DND-41 (cell line): ENCODE measurements at regions not wholly inside any gene's neighbourhood (a gene's known extent, or its start where the extent isn't known, plus 50 kb on each side); places are given as distances from the start of the nearest gene placed in this dataset.

ENCODE experiments used
- ATAC-seq: fragments of 200-7000 bp; cut with Tn5 transposase; 3 replicates; pipeline ENCODE4 v1.9.1; 2021; ENCODE audit warnings: low read depth; ENCODE audit not compliant: insufficient read depth
- DNase-seq: peaks from one replicate; pipeline ENCODE4 v3.0.0-alpha.2; 2020
- H2AFZ ChIP-seq: 2 replicates; pipeline ENCODE4 v1.6.0; 2012; ENCODE audit warnings: low read depth, low read length
- H3K27ac ChIP-seq: 2 replicates; pipeline ENCODE4 v1.5.1; 2012; ENCODE audit warnings: low read length, inconsistent platforms
- H3K27me3 ChIP-seq: fragments of 200-600 bp; sonication (generic); 2 replicates; pipeline ENCODE4 v1.6.0; 2012; ENCODE audit warnings: low read length, mild to moderate bottlenecking, inconsistent platforms; ENCODE audit not compliant: insufficient read depth, poor library complexity
- H3K36me3 ChIP-seq: 2 replicates; pipeline ENCODE4 v1.5.1; 2012; ENCODE audit warnings: low read length, inconsistent platforms; ENCODE audit not compliant: insufficient read depth
- H3K4me1 ChIP-seq: 2 replicates; pipeline ENCODE4 v1.5.1; 2012; ENCODE audit warnings: mild to moderate bottlenecking, low read length; ENCODE audit not compliant: insufficient read depth
- H3K4me2 ChIP-seq: 2 replicates; pipeline ENCODE4 v1.6.0; 2012; ENCODE audit warnings: mild to moderate bottlenecking, moderate library complexity, low read length, inconsistent platforms; ENCODE audit not compliant: insufficient read depth
- H3K4me3 ChIP-seq, 2 experiments: fragments of 200-600 bp in 1 of 2; shearing (Covaris generic) in 1 of 2; 2 replicates each; pipeline ENCODE4 v1.5.1; 2012 to 2016; ENCODE audit warnings: inconsistent platforms in 2 of 2, low read length in 2 of 2, mild to moderate bottlenecking in 2 of 2, low read depth in 1 of 2, moderate library complexity in 1 of 2
- H3K79me2 ChIP-seq: 2 replicates; pipeline ENCODE4 v1.6.0; 2012; ENCODE audit warnings: low read length, inconsistent platforms; ENCODE audit not compliant: insufficient read depth
- H3K9ac ChIP-seq: 2 replicates; pipeline ENCODE4 v1.6.0; 2012; ENCODE audit warnings: low read depth, mild to moderate bottlenecking, inconsistent platforms, low read length, moderate library complexity
- H3K9me3 ChIP-seq: 2 replicates; pipeline ENCODE4 v1.5.1; 2012; ENCODE audit warnings: low read length, moderate library complexity, mild to moderate bottlenecking, inconsistent platforms; ENCODE audit not compliant: insufficient read depth, severe bottlenecking
- H4K20me1 ChIP-seq: 2 replicates; pipeline ENCODE4 v1.6.0; 2012; ENCODE audit warnings: low read length; ENCODE audit not compliant: insufficient read depth
- CTCF ChIP-seq: IDR thresholded peaks from 2 replicates; pipeline ENCODE4 v1.5.1; 2012; ENCODE audit warnings: borderline replicate concordance, low read length, moderate library complexity, mild to moderate bottlenecking; ENCODE audit not compliant: poor library complexity, severe bottlenecking; ENCODE audit errors: extremely low read depth
- EZH2 ChIP-seq: IDR thresholded peaks from 3 replicates; pipeline ENCODE4 v1.6.1; 2012; ENCODE audit warnings: borderline replicate concordance, low read depth, mild to moderate bottlenecking, moderate library complexity, low read length, inconsistent platforms; ENCODE audit not compliant: severe bottlenecking

DNA sequence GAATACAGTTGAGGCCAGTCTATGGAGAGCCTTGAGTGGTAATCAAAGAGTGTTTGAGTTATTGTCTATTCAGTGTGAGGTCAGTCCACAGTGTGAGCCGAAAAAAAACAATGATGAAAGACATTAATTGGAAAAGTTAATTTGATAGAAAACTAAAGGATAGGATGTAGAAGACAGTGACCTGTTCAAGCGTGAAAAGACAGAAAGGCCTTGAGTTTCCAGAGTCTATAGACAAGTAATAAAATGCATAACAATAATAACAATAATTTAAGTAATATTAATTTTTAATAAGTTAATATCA is 90.4 kb downstream of the SLC30A10 start:
- no peak for DNase-seq
- peaks cover 4% of the 10 kb centered on the region for H3K27me3 ChIP-seq
- ATAC-seq, result no peak
- H3K36me3 ChIP-seq, result no peaks in the 10 kb centered on the region
- H2AFZ ChIP-seq, result no peak overlapping the region
- no peak for TF ChIP-seq EZH2
- H3K79me2 ChIP-seq, result no peaks in the 10 kb centered on the region
- no peaks in the 10 kb centered on the region for H3K4me1 ChIP-seq
- no peaks in the 10 kb centered on the region for H3K9me3 ChIP-seq
- no peak overlapping the region for H3K4me3 ChIP-seq
- H4K20me1 ChIP-seq, result no peaks in the 10 kb centered on the region
- H3K9ac ChIP-seq, result no peak overlapping the region
- no peak overlapping the region for H3K4me2 ChIP-seq
- H3K27ac ChIP-seq, result no peak overlapping the region

DNA sequence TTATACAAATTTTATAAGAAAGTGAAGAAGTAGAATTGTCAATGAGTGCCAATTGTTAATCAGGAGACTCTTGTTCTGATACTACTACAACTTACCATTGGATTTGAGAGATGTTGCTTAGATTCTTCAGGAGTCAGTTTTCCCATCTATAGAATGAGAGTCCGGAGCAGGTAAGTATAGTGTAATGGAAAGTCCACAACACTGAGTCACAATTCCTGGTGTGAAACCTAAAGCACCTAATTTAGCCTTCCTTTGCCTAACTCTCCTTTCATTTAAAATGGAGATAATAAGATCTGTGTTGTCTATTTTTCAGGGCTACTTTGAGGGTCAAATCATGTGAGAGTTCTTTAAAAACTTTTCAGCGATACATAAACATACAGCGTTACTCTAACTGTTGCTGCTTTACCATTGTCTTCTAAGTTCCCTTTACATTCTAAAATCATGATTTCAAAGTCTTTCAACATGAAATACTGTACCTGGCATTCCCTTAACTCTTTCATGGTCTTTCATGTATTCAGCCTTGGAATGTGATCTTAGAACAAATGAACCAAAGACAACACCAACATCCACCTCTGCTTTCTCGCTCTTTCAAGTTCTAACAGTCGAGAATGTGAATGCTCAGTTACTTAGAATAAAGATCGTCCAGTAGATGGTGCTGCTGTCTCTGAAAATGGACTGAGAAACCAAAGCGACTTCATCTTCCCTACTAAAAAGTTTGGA is 90.9 kb downstream of the SLC30A10 start:
- peak; percentile 8 for DNase-seq
- Histone ChIP-seq H3K36me3 (no peaks in the 10 kb centered on the region), H3K79me2 (no peaks in the 10 kb centered on the region), H3K4me3 (no peak overlapping the region), H3K27ac (no peak overlapping the region), H3K4me2 (no peak overlapping the region), H3K9me3 (no peaks in the 10 kb centered on the region), H3K9ac (no peak overlapping the region), H2AFZ (no peak overlapping the region), H4K20me1 (no peaks in the 10 kb centered on the region), H3K27me3 (peaks cover 4% of the 10 kb centered on the region), H3K4me1 (no peaks in the 10 kb centered on the region)
- peak; percentile 72 for ATAC-seq
- peak; percentile 73 for TF ChIP-seq CTCF
- no peak for TF ChIP-seq EZH2

- Histone ChIP-seq H3K27me3 (peaks cover 4% of the 10 kb centered on the region), H3K27ac (no peak overlapping the region), H3K9ac (no peak overlapping the region), H3K4me2 (no peak overlapping the region), H3K9me3 (no peaks in the 10 kb centered on the region), H2AFZ (no peak overlapping the region), H3K79me2 (no peaks in the 10 kb centered on the region), H3K4me1 (no peaks in the 10 kb centered on the region), H4K20me1 (no peaks in the 10 kb centered on the region), H3K4me3 (no peak overlapping the region), H3K36me3 (no peaks in the 10 kb centered on the region)
- TF ChIP-seq EZH2 (no peak), CTCF (no peak)
- ATAC-seq (no peak), DNase-seq (no peak)
Measured at GRCh38 chr1:219834314-219834917, 93.9 kb downstream of the SLC30A10 start.

DNA sequence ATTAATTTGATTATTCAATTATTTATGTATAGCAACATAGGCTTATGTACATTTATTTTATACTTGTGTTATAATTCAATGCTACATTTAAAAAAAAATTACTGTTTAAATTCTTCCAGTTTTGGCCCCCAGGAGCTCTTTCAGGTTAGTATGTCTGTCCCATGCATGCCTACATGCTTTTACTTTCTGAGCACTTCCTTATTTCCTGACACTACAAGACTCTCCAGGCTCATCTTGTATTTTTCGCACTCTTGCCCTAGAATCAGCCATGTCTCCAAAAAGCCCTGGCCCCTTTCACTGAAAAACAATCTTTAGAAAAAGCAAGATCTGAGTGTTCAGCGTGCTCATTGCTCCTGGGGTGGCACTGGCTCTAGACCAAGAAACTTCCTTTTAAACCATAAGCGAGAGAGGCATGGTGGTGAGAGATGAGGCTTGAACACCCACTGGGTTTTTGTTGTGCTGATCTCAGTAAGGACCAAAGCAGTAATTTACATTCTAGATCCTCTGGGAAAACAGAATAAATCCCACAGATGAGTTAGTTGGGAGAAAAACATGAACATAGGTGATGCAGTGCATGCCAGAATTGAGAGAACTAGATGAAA is 95.0 kb downstream of the SLC30A10 start:
- Histone ChIP-seq H3K9ac (no peak overlapping the region), H3K79me2 (no peaks in the 10 kb centered on the region), H3K27ac (no peak overlapping the region), H4K20me1 (no peaks in the 10 kb centered on the region), H3K27me3 (peaks cover 4% of the 10 kb centered on the region), H3K4me2 (no peak overlapping the region), H3K4me3 (no peak overlapping the region), H2AFZ (no peak overlapping the region), H3K9me3 (no peaks in the 10 kb centered on the region), H3K36me3 (no peaks in the 10 kb centered on the region), H3K4me1 (no peaks in the 10 kb centered on the region)
- DNase-seq (no peak), ATAC-seq (no peak)
- TF ChIP-seq EZH2, result no peak
- no peak for TF ChIP-seq CTCF
